Posterior vena cava (tissue), 2 donors: ENCODE measurements at regions not wholly inside any gene's neighbourhood (a gene's known extent, or its start where the extent isn't known, plus 50 kb on each side); places are given as distances from the start of the nearest gene placed in this dataset.
"Not testable (repeated sequence)": the region's sequence is repeated elsewhere in the genome, so short reads cannot be mapped to it uniquely, and the experiment has no call there.

Experiments
- DNase-seq: peaks from one replicate; pipeline ENCODE4 v3.0.0-alpha.2; 2020; ENCODE audit warnings: low spot score
- intact Hi-C, 2 donors: fragments of 100-400 bp; cut with DNase I; formaldehyde crosslinking; loops; one replicate each; pipeline versions ENCODE4 v1.14.1 to v1.14.2; 2022 to 2023
- donor health status: DM: yes; HTN: yes; CAD: no.
- donor health status: DM: yes; HTN: yes; CAD: no.

DNA sequence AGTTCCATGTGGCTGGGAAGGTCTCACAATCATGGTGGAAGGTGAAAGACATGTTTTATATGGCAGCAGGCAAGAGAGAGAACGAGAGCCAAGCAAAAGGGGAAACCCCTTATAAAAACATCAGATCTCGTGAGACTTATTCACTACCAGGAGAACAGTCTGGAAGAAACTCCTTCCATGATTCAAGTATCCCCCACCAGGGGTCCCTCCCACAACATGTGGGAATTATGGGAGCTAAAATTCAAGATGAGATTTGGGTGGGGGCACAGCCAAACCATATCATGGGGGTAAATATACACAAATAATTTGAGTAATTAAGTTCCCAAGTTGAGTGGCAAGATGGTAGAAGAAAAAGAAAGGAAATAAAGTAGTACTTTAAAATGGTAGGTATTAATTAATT, 91.0 kb upstream of the CCDC91 start:
- intact Hi-C loops, DNase-seq: not testable (repeated sequence)

DNA sequence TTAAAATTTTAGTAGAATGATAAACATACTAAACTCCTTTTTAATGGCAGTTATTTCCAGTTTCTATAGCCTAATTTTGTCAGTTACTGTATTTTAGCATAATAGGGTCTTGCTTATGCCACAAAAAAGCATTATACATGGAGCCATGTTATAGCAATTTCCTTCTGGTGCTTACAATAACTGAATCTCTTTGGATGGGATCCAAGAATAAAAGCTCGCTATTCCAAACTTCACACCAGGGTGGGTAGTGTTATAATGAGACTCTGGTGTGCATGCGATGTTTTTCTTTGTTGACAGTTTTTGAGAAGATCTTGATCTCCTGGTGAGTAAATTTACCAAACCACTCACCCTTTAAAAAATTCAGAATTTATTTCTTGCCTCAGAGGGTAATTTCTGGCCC, 90.4 kb upstream of the CCDC91 start:
- intact Hi-C loops, result no loop called here
- DNase-seq, result no peak

DNA sequence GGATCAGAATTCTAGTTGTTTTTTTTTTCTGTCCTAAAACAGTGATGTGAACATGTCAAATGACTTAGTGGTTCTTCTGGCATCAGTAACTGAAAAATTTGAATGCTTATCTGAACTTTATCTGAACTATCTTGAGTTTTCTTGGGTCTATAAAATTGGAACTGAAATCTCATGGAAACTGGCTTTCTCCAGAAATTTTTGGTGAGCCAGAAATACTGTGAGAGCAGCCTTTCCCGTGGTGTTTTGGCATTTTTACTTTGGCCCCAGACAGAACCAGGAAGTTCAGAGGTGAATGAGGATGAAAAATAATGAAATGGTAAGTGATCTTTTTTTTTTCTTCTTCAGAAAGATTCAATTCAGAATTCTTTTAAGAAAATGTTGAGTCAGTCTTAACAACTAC, 89.5 kb upstream of the CCDC91 start:
- intact Hi-C loops, result no loop called here
- no peak for DNase-seq

DNA sequence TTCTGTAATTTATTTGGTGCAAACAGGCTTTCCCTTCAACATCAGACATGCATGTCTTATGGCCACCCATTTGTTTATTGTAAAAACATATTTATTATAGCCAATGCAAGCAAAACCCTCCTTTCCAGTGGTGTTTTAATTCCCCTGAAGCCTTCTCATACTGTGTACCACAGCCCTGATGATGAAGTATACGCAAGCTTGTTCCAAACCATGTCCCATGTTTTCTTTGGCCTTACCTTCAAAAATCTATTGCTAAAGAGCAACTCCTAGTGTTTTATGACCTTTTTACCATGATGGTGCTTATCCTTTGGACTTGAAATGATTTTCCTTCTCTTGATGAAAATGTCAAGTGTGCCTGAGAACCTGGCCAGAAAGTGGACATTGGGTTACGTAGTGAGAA, 85.9 kb upstream of the CCDC91 start:
- no peak for DNase-seq

DNA sequence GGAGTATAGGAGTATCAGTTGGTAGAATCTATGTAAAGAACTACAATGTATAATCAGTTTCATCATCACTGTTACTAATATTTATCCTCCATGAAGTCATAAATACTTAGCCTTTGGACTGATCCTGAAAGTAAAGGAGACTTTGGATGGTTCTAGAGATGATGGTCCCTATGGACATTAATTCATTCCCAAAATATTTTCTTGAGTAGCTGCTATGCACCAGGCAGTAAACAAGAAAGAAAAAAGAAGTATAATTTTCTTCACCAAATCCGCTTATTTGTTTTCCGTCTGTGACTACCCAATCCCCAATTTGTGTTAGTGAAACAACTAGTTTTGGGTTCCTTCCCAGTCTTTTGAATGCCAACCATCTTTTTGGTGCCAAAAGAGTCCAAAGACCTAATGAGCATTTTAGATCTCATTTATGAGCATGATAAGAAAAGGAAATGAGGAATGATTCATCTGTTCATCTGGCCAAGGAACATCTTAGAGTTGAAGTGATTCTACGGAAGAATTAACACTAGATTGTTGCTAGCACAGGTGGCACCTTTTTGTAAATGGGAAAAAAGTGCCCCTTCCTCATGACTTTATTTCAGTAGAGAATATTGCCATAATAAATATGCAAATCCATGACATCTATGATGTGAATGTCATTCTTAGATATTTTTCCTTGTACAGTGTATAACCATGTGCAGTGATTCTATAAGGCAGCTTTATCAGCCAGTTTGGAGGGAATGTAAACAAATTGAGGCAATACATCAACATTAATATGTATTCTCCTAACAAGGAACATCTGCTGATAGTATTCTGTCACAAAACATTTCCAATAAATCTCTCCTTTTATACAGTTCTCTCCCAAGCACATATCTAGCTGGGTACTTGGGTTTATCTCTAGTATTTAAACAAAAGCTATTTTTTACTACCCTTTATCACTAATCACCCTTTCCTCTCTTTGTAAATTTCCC, 85.1 kb upstream of the CCDC91 start:
- intact Hi-C loops, result no loop called here
- no peak for DNase-seq

More for the DNA sequence above, 85.9 kb upstream of the CCDC91 start:
- intact Hi-C loops, result no loop called here

DNA sequence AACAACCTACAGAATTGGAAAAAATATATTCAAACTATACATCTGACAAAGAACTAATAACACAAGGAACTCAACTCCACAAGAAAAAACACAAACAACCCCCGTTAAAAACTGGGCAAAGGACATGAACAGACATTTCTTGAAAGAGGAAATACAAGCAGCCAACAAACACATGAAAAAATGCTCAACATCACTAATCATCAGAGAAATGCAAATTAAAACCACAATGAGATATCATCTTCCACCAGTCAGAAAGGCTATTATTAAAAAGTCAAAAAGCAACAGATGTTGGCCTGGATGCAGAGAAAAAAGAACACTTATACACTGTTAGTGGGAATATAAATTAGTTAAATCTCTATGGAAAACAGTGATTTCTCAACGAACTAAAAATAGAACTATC, 82.6 kb upstream of the CCDC91 start:
- intact Hi-C loops, result no loop called here
- DNase-seq, result no peak

DNA sequence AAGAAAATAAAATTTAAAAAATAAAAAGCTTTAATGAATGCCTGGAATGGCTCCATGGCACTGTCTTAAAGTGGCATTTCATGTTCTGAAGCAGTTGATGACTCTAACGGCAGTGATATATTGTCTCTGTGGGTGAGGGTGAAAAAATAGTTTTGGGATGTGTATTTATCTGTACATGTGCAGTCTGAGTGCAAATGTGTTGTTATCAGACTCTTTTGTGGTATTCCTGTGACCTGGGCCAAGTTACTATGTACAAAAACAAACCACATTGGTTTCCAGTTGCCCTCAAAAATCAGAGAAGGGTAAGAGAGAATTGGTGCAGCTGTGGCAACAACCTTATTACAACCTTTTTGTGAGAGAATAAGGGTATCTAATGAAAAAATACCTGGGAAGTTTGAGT, 81.7 kb upstream of the CCDC91 start:
- intact Hi-C loops, result no loop called here
- DNase-seq, result no peak

DNA sequence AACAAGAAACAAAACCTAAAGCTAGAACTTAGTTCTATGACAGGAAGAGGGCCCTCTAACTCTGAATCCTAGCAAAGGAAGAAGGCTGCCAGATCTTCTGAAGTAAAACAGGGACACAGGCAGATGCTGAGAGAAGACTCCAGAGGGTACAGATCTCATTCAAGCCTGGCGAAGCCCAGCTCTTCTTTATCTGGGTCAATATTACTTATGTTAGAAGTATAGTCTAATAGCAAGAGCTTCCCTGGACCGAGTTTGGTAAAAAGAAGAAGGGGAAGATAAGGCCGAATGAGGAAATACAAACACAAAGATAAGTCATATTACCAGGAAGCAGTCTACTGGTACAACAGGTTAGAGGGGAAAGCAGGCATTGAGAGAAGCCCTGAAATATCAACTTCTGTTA, 79.9 kb upstream of the CCDC91 start:
- intact Hi-C loops, result loop anchor here in 1 of 2 donors (10.0 kb wide), 1 partner anchor 1384 kb away; the partner anchor contains the start of gene OVCH1
- no peak for DNase-seq

DNA sequence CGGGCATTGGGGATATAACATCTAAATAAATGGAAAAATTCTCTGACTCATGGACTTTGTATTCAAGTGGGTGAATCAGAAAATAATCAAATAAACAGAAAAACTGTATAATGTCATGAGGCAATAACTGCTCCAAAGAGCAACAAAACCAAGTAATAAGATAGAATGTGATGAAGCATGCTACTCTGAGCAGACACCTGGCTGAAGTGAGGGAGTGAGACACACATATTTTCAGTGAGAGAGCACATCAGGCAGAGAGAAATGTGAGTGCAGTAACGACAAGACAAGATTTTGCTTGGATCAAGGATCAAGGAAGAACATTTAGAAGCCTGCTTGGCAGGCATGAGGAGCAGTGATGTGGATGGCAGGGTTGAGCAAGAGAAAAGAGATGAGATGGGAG, 75.8 kb upstream of the CCDC91 start:
- no peak for DNase-seq
- intact Hi-C loops, result loop anchor here in 1 of 2 donors (10.0 kb wide), 1 partner anchor 1380 kb away; the partner anchor contains the start of gene OVCH1

DNA sequence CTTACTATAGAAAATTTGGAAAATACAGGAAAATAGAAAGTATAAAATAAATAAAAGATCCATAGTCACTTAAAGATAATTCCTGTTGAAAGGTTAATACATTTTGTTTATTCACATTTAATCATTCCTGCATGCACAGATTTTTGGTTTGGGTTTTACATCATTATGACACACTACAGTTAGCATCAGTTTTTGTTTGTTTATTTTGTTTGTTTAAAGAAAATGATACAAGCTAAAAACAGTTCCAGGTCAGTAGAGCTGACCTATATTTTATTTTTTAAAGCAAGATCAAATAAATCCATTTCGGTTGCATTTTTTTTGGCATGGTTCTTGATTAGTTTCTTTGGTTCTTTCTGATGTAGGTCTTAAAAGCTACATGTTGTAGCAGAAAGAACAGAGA, 68.8 kb upstream of the CCDC91 start:
- no peak for DNase-seq
- intact Hi-C loops, result loop anchor here in 1 of 2 donors (10.0 kb wide), 1 partner anchor 323 kb away; no protein-coding TSS in a partner anchor

DNA sequence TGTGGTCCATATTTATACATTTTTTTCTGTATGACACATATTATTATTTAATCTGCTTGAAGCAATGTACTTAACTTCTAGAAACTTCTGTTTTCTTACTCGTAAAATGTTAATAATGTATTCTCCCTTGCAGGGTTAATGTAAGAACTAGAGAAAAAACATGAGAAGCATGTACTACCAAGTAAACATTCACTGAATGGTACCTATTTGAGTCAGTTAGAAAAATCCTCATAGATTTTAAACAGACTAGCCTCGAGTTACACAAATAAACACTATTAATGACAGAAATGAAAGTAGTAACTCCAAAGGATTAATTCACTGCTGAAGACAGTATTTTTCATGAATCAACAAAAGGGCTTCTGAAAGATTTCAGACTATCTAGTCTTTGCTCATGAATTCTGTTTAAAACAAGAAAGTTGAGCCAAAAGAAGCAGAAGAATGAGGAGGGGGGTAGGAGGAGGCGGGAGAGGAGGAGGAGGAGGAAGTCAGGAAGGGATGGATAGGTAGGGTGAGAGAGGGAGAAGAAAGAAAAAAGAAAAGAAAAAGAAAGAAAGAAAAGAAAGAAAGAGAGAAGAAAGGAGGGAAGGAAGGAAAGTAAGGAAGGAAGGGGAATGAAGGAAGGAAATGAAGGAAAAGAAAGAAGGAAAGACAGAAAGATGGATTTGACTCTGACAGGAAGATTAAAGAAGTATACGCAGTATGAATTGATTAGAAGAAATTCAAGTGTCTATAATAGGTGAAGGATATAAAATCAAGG, 68.2 kb upstream of the CCDC91 start:
- intact Hi-C loops, result loop anchor here in 1 of 2 donors (10.0 kb wide), 1 partner anchor 323 kb away; no protein-coding TSS in a partner anchor
- DNase-seq, result no peak

DNA sequence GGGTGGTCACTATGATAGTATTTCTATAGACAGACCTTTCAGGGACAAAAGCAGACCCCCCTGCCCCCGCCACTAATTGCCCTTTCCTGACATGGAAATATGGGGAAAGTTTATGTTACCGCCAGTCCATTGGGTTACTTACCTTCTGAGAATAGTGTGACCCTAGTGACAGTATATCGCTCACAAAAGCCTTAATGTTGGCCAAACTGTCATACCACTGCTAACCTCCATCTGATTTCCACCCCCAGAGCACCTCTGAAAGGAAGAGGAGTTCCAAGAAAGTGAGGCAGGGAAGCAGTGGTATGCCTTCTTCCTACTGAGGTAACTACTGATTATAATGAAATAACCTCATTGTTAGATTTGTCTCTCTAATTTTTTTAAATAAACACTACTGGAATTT, 67.5 kb upstream of the CCDC91 start:
- no peak for DNase-seq
- intact Hi-C loops, result loop anchor here in 1 of 2 donors (10.0 kb wide), 1 partner anchor 322 kb away; no protein-coding TSS in a partner anchor

DNA sequence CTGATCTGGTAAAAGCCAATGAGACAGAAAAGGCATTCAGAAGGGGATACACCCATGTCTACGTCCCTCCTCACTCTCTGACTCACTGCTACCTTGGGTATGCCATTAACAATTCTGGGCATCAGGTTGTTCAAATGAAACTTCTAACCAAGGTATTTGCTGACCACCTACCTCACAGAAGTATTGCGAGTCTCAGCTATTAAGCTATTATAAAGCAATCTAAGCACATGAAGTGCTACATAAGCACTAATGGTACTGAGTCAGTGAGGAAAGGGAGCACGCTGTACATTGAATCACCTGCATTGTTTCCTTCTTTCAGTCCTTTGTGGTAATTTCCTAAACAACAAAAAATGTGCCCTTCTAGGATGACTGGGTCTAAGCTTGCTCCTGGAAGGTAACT, 62.8 kb upstream of the CCDC91 start:
- DNase-seq, result no peak
- intact Hi-C loops, result loop anchor here in 1 of 2 donors (10.0 kb wide), 1 partner anchor 317 kb away; no protein-coding TSS in a partner anchor

DNA sequence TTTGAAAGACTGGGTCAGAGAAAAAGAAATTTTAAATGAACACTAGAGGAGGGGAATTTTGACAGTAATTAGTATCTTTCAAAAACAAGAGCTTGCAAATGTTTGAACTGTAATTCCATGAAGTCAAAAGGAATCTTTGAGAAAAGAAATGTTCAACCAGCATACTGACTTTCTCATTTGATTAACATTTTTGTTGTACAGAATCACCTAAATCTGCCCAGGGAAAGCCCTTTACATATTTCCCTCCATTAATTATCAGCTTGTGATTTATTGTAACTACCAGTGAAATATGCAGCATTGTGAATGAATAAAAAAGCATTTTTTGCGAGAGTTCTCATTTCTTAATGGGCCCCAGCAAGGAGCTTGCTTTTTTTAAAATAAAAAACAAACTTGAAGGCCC, 61.2 kb upstream of the CCDC91 start:
- intact Hi-C loops, result loop anchor here in 1 of 2 donors (10.0 kb wide), 1 partner anchor 316 kb away; no protein-coding TSS in a partner anchor
- DNase-seq, result no peak

DNA sequence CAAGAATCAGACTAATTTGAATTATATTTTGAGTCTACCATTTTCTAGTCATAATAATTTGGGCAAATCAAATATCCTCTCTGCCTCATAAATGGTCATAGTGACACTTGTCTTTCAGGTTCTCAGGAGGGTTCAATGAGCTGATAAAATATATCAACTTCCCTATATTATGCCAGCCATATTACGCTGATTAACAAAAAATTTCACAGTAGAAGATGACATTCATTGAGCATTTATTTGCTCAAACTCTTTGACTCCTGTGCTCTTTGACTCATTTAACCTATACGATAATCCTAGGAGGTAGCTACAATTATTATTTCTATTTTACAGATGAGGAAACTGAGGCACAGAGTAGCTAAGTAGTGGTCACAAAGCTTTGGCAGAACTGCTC, 60.0 kb upstream of the CCDC91 start:
- DNase-seq, result no peak
- intact Hi-C loops, result no loop called here

DNA sequence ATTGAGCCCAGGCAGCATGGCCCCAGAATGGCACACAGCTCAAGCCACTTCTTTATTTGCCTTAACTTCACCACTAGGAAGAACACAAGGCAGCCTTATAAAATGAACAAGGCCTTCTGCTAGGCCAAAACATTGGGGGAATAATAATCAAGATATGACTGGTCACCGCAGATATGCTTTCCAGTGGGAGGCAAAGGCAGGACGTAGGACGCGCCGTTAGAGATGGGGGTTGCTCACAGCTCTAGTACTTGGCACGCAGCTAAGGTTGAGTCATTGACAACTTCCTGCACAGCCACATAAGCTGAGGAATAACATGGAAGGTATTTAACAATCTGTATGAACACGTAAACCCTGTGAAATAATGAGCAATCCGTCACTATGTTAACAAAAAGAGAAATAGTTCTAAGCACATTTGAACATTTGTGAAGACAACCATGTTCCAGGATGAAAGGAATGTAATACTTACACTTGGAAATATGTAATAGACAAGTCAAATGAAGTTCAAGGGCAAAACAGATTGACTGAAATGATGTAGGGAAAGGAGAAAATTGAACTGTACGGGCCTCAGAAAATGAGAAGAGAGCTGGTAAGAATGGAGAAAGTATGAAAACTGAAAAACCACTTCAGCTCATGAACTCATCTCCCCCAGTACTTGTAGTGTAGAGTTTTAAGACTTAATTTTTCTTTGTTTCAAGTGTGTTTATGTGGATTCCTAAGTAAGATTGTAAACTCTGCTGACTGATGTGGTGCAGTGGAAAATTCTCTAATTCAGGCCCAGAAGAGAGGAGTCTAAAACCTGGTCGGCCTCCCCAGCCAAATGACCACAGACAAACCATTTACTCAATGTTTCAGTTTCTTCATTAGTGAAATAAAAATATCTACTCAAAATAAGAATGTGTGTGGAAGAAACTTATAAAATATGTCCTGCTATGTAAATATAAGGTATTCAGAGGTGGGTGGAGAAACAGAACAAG, 59.3 kb upstream of the CCDC91 start:
- intact Hi-C loops, result no loop called here
- no peak for DNase-seq

DNA sequence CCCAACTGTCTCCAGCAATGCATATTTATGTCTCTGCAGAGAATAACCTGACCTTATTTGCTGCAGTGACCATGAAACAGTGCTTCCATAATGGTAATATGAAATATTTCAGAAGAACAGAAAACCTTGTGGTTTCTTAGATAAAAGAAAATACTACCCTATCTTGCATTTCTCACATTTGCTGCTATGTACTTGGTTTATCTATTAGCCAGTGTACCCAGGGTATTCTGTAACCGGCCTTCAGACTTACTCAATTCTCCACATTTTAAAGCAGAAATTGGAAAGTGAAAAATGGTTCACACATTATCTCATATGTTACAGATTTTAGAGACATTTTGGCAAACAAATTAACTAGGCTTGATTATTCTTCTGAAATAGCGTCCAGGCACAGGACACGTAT, 57.9 kb upstream of the CCDC91 start:
- intact Hi-C loops, result no loop called here
- DNase-seq, result no peak

DNA sequence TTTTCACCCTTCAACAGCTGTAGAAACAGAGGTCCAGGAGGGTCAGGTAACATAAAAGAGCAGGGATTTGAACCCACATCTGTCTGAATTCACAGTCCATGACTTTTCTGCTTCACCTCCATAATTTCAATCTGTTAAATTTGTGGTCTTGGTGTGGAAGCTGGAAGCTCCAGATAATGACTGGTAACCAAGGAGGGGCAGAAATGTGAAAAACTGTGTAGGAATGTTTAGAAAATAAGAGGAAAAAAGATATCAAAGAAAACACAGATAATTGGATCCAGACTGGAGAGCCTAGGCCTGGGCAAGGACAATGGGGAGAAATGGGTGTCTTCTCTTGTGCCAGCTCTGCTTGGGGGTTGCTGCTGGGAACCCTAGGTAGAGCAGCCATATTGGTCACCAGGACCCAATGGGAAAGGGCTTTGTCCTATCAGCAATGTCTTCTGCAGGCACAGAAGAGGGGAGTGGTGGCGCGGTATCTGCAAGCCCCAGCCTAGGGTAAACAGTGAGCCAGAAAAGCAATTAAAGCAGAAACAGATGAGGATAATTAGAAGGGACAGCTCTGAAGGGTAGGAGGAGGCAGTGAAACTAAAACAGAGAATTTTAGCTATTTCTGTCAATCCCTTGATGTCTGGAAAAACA, 54.3 kb upstream of the CCDC91 start:
- intact Hi-C loops, result no loop called here
- no peak for DNase-seq
